NCI-H1417 treated with DMSO at 0.1 percent for 48 hours (cell line): ENCODE measurements at regions not wholly inside any gene's neighbourhood (a gene's known extent, or its start where the extent isn't known, plus 50 kb on each side); places are given as distances from the start of the nearest gene placed in this dataset.

Experiments
- DNase-seq: peaks from one replicate; lab custom pipeline; 2025; lab: John Stamatoyannopoulos, UW

GRCh38 chr20:2236256-2236655, 59.5 kb upstream of the TGM3 start:
- DNase-seq, result no peak

- no peak for DNase-seq
Measured at GRCh38 chr20:2237059-2237458, 58.7 kb upstream of the TGM3 start.

GRCh38 chr20:2238601-2239000, 57.2 kb upstream of the TGM3 start:
- DNase-seq, result no peak

- no peak for DNase-seq
Measured at GRCh38 chr20:2240835-2241234, 55.0 kb upstream of the TGM3 start.

- no peak for DNase-seq
Measured at GRCh38 chr20:2242678-2243077, 53.1 kb upstream of the TGM3 start.

- no peak for DNase-seq
Measured at GRCh38 chr20:2244523-2244922, 51.3 kb upstream of the TGM3 start.

- DNase-seq, result no peak
Measured at GRCh38 chr20:2244993-2245392, 50.8 kb upstream of the TGM3 start.

GRCh38 chr20:2245637-2246036, 50.2 kb upstream of the TGM3 start:
- DNase-seq, result no peak
